ENCODE measurements at regions not wholly inside any gene's neighbourhood (a gene's known extent, or its start where the extent isn't known, plus 50 kb on each side); places are given as distances from the start of the nearest gene placed in this dataset.

- CTCF ChIA-PET: no interaction called here
- DNase-seq: no peak
- POLR2A ChIA-PET (ENCODE audit: unreplicated experiment): no interaction called here
These were observed 321.7 kb downstream of the SEC16B start for GRCh38 chr1:177648138-177648537.

More at GRCh38 chr1:177648138-177648537, 321.7 kb downstream of the SEC16B start:
- Histone ChIP-seq H3K18ac (ENCODE audit: low read depth, low read length) (no peak overlapping the region), H3K4me1 (ENCODE audit: control insufficient read depth, insufficient read depth, low read length) (no peaks in the 10 kb centered on the region), H3K4me3 (ENCODE audit: insufficient read depth, low read depth, low read length) (no peak overlapping the region), H4K8ac (ENCODE audit: low read depth in 2 of 2, low read length in 2 of 2) (no peak overlapping the region), H3K9me3 (ENCODE audit: control insufficient read depth, insufficient read depth, low read length) (no peaks in the 10 kb centered on the region), H4K5ac (ENCODE audit: low read depth, low read length) (no peak overlapping the region), H3K9me1 (ENCODE audit: insufficient read depth, low read length) (no peaks in the 10 kb centered on the region), H2BK5ac (ENCODE audit: low read depth, low read length, poor library complexity, severe bottlenecking) (no peak overlapping the region), H2BK120ac (ENCODE audit: low read depth, low read length) (no peak overlapping the region), H3K79me1 (ENCODE audit: low read depth in 1 of 2, low read length in 2 of 2) (no peaks in the 10 kb centered on the region), H2AFZ (replicated peaks; ENCODE audit: low read length, poor library complexity) (no peak overlapping the region), H3K27me3 (ENCODE audit: control insufficient read depth, insufficient read depth, low read length) (no peaks in the 10 kb centered on the region), H2AK5ac (ENCODE audit: low read depth, low read length) (no peak overlapping the region), H2BK15ac (ENCODE audit: low read depth, low read length) (no peak overlapping the region), H3K9ac (ENCODE audit: low read depth, low read length) (no peak overlapping the region), H2AK9ac (replicated peaks; ENCODE audit: low read depth, low read length, poor library complexity) (no peak overlapping the region), H3K23ac (ENCODE audit: low read depth, low read length) (no peak overlapping the region), H3K14ac (replicated peaks; ENCODE audit: low read depth, low read length) (no peak overlapping the region), H3K56ac (ENCODE audit: extremely low read depth, insufficient read depth, low read length) (no peak overlapping the region), H3K36me3 (ENCODE audit: control insufficient read depth, insufficient read depth, low read length) (no peaks in the 10 kb centered on the region), H3K27ac (ENCODE audit: insufficient read depth, low read length) (no peak overlapping the region), H4K20me1 (ENCODE audit: insufficient read depth, low read length) (no peaks in the 10 kb centered on the region), H3K4ac (ENCODE audit: low read depth, low read length) (no peak overlapping the region), H4K91ac (ENCODE audit: insufficient read depth, low read depth, low read length) (no peak overlapping the region), H3K4me2 (ENCODE audit: low read depth, low read length) (no peak overlapping the region), H2BK20ac (ENCODE audit: low read depth, low read length) (no peak overlapping the region)
- TF ChIP-seq RFX5 (IDR thresholded peaks at IDR 0.05; ENCODE audit: low read depth, low read length): no peak
- TF ChIP-seq MAFK (IDR thresholded peaks at IDR 0.05; ENCODE audit: low read depth, low read length): no peak
- TF ChIP-seq MAZ (IDR thresholded peaks at IDR 0.05; ENCODE audit: borderline replicate concordance, low read depth, low read length): no peak
- TF ChIP-seq RAD21 (IDR thresholded peaks at IDR 0.05; ENCODE audit: low read length): no peak
- TF ChIP-seq, protein P1, sequence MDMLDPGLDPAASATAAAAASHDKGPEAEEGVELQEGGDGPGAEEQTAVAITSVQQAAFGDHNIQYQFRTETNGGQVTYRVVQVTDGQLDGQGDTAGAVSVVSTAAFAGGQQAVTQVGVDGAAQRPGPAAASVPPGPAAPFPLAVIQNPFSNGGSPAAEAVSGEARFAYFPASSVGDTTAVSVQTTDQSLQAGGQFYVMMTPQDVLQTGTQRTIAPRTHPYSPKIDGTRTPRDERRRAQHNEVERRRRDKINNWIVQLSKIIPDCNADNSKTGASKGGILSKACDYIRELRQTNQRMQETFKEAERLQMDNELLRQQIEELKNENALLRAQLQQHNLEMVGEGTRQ (IDR thresholded peaks at IDR 0.05; ENCODE audit: low read depth, low read length): no peak
- TF ChIP-seq, protein P2, sequence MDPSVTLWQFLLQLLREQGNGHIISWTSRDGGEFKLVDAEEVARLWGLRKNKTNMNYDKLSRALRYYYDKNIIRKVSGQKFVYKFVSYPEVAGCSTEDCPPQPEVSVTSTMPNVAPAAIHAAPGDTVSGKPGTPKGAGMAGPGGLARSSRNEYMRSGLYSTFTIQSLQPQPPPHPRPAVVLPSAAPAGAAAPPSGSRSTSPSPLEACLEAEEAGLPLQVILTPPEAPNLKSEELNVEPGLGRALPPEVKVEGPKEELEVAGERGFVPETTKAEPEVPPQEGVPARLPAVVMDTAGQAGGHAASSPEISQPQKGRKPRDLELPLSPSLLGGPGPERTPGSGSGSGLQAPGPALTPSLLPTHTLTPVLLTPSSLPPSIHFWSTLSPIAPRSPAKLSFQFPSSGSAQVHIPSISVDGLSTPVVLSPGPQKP (IDR thresholded peaks at IDR 0.05; ENCODE audit: borderline replicate concordance, low read depth, low read length): no peak
- TF ChIP-seq, protein P3, sequence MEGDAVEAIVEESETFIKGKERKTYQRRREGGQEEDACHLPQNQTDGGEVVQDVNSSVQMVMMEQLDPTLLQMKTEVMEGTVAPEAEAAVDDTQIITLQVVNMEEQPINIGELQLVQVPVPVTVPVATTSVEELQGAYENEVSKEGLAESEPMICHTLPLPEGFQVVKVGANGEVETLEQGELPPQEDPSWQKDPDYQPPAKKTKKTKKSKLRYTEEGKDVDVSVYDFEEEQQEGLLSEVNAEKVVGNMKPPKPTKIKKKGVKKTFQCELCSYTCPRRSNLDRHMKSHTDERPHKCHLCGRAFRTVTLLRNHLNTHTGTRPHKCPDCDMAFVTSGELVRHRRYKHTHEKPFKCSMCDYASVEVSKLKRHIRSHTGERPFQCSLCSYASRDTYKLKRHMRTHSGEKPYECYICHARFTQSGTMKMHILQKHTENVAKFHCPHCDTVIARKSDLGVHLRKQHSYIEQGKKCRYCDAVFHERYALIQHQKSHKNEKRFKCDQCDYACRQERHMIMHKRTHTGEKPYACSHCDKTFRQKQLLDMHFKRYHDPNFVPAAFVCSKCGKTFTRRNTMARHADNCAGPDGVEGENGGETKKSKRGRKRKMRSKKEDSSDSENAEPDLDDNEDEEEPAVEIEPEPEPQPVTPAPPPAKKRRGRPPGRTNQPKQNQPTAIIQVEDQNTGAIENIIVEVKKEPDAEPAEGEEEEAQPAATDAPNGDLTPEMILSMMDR (conservative IDR thresholded peaks at IDR 0.05; ENCODE audit: low read depth, low read length): no peak
- no peak for TF ChIP-seq RCOR1 (IDR thresholded peaks at IDR 0.05; ENCODE audit: insufficient replicate concordance, low read length)
- TF ChIP-seq CEBPB (IDR thresholded peaks at IDR 0.05; ENCODE audit: low read depth, low read length): no peak
- TF ChIP-seq SMC3 (IDR thresholded peaks at IDR 0.05; ENCODE audit: low read depth, low read length): no peak
- no peak for TF ChIP-seq NFE2L2 (IDR thresholded peaks at IDR 0.05; ENCODE audit: low read depth, low read length)
- TF ChIP-seq CHD1 (IDR thresholded peaks at IDR 0.05; ENCODE audit: low read depth, low read length): no peak
- no peak for TF ChIP-seq BHLHE40 (IDR thresholded peaks at IDR 0.05; ENCODE audit: low read depth, low read length)
- TF ChIP-seq MXI1 (IDR thresholded peaks at IDR 0.05; ENCODE audit: borderline replicate concordance, low read depth, low read length): no peak
- TF ChIP-seq POLR2A (IDR thresholded peaks at IDR 0.05; ENCODE audit: low read depth, low read length): no peak
- TF ChIP-seq FOS (IDR thresholded peaks at IDR 0.05; ENCODE audit: low read depth, low read length): no peak
- intact Hi-C loops (cut with micrococcal nuclease): no loop called here
- no TSS peak for BruUV-seq (replicated peaks)
- WGBS, 2 experiments (ENCODE audit: extremely low coverage in 2 of 2, insufficient read length in 1 of 2): no CpG with 5 or more reads among the region's 1 CpG
- dilution Hi-C loops (cut with HindIII; ENCODE audit: low sequenced_read_pairs, unreplicated experiment): no loop called here
- in situ Hi-C loops (cut with MboI; ENCODE audit: low sequenced_read_pairs): no loop called here
- ATAC-seq (ENCODE audit: low read depth): no peak
